Stimulated activated CD8-positive, alpha-beta memory T cell treated with anti-CD3 and anti-CD28 coated beads, Interleukin-7, amount 100 ng/mL, for 4 hours (primary cell): ENCODE measurements at regions not wholly inside any gene's neighbourhood (a gene's known extent, or its start where the extent isn't known, plus 50 kb on each side); places are given as distances from the start of the nearest gene placed in this dataset.

Experiments
- DNase-seq, 2 donors: peaks; one replicate each; pipeline ENCODE4 v3.0.0-alpha.2; 2020; ENCODE audit warnings: low read depth in 2 of 2

DNA sequence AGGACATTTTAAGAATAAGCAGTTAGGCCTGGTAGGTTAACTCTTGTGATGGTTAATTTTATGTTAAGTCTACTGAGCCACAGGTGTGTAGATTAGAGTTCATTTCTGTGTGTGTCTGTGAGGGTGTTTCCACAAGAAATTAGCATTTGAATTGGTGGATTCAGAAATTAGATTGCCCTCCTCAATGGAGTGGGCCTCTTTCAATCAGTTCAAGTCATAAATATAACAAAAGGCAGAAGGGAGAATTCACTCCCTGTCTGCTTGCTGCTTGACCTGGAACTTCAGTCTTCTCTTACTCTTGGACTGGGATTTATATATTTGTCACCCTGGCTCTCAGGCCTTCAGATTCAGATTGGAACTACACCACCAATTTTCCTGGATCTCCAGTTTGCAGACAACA, 55.3 kb upstream of the POM121L12 start:
- no peak for DNase-seq

DNA sequence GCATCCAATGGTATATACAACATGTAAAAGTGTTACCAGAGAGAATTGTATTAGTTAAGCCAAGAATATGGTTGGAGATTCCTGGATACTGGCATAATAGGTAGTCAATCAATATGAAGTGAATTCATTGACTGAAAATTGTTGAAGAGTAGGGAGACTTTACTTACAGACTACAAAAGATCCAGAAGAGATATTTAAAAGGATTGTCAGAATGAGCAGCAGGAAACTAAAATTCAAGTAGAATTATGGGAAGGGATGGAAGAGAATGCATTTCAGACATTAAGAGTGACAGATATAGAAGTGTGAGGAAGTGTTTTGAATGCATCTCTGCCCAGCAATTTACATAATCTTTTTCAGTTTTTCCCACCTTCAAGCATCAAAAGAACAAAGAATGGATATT, 62.3 kb upstream of the POM121L12 start:
- DNase-seq, result no peak

DNA sequence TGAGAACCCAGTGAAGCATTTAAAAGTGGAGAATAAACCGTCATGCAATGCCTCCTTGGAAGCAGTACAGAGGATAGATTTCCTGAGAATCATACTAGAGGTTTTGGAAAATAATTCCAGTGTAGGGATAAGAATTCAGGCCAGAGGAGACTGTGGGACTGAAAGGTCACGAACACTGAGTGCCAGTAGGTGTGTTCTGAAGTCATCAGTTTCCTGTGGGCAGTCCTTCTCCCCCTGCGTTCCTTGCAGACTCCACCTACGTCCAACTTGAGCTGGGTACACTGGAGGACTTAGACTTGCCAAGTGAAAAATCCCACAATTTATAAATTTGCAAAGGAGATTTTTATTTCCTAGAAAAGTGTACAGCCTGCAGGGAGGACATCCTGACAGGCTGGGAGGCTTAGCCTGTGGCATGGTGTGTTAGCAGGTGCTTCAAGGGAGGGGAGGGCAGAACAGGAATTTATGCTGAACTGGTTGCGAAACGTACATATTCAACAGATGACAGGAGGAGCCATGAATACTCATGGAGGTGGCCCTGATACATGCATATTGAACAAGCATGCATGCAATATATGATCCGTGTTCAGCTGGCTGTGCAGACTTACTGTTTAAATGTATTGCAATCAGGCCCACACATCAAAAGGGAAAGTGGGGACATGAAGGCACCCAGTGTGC, 72.9 kb upstream of the POM121L12 start:
- DNase-seq, result no peak

DNA sequence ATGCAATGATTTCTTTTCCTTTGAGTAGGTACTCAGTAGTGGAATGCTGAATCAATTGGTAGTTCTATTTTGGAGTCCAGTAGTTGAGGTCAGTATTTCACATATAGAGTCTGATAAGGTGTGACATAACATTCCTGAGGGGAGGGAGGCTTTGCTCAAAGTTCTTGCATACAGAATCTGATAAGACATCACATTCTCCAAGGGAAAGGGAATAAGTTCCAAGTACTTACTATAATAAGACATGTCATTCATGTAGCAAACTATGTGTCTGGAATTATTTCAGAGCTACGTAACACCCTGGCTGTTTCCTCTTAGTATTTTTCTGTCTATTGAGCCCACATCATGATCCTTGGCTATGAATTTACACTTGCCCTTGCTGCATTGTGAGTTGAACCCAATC, 74.3 kb upstream of the POM121L12 start:
- DNase-seq, result no peak

DNA sequence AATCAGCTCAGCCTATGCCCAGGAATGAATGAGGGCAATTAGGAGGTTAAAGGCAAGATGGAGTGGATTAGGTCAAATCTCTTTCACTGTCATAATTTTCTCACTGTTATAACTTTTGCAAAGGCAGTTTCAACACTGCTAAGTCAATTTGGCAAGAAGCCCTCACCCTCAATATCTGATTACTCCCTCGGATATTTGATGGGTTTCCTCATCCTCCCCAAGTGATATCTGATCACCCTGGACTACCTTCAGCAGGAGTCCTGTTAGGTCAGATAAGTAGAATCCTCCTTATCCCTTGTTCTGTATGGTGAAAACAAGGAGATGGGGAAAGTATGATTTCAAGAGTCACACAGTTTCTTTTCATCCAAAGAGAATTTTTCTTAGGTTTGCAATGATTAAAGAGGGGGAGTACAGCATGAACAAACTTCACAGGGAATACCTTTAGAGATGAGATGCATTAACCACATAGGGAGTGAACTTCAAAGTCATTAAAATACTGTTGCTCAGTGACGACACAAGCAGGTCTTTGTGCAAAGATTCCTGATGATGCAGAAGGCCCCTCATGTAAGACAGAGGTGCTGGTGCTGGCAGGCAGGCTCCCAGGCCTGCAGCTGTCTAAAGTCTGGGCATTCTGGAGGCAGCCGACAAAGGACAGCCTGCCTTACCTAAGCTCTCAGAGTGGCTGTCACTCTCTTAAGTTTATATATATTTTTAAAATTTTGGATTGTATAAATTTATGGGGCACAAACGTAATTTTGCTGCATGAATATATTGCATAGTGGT, 75.4 kb upstream of the POM121L12 start:
- no peak for DNase-seq

DNA sequence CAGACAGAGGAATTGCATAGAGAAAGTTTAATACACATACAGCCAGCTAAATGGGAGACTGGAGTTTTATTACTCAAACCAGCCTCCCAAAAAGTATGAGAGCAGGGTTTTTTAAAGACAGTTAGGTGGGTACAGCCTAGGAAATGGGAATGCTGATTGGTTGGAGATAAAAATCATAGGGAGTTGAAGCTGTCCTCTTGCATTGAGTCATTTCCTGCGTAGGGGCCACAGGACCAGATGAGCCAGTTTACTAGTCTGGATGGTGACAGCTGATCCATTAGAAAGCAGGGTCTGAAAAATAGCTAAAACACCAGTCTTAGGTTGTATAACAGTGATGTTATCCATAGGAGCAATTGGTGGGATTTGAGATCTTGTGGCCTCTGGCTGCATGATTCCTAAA, 76.1 kb upstream of the POM121L12 start:
- no peak for DNase-seq

DNA sequence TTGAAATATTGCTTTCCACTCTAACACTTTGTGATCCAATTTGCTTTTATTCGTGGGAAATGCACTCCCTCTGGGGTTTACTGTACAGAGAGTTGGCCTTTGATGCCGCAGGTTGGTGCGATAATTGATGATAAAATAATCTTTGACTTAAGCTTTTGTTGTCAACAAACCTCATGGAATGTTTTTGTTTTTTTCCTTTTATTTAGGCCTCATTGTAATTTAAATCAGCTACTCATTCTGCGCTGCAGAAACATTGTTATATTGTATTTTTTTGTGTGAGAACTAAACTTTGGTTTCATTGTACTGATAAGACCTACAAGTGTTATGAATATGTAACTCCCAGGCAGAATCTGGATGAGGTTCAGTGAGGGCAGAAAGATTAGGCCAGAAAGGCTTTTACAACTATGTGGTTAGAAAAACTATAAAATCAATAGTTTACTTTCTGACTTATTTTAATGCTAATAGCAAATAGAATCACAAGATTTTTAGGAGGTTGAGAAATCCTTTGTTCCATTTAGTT, 76.8 kb upstream of the POM121L12 start:
- DNase-seq, result no peak

DNA sequence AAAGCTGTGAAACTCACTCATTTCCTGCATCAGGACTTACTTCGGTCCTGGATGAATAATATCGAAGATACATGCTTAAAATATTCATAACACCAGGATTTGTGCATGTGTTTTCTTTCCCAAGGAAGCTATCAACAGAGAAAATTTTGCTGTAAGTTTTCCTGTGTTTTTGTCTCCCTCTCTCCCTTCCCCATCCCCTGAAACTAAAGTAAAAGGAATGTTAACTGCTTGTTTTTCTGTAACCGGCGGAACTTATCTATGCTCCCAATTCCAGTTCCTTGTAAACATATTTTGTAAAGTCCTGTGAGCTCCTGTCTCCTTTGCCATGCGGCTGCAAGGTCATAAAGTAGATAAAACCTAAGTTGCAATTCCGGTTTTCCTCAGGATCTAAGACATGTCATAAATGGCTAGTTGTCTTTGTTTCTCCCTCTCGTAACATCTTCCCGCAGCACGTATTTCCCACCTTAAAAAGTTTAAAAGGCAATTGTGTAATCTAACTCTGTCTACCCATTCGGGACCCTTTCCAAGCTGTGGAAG, 79.0 kb upstream of the POM121L12 start:
- no peak for DNase-seq

DNA sequence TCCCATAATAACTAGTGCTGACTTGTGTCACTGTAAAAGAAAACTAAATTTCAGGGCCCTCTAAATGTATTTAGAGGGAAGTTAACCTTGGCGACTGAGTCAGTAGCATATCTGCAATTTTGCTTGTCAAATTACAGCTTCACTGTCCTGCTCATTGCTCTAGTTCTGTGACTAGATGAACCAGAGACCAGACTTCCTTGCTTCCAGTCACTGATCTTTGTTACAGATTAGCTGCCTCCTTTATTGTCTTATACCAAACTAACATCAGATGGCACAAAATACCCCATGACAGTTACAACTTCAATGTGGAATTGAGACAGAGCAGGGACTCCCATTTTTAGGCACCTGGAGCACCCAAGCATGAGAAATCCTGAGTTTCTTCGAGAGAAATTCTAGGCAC, 79.9 kb upstream of the POM121L12 start:
- DNase-seq, result no peak

DNA sequence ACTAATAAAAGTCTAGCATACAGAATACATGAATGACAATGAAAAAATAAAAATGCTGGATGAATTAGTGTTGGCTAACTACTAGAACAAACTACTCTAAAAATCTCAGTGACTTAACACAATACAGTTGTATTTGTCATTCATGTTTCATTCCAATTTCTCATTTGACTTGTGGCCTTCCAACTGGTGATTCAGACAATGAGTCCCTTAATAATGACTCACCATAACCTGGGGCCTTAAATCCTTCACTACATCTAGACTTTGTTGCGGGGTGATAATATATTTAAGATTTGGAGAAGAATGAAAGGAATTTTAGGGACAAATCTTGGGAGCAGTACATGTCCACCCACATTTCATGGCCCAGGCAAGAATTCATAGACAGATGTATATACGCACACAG, 90.5 kb upstream of the POM121L12 start:
- DNase-seq, result no peak

DNA sequence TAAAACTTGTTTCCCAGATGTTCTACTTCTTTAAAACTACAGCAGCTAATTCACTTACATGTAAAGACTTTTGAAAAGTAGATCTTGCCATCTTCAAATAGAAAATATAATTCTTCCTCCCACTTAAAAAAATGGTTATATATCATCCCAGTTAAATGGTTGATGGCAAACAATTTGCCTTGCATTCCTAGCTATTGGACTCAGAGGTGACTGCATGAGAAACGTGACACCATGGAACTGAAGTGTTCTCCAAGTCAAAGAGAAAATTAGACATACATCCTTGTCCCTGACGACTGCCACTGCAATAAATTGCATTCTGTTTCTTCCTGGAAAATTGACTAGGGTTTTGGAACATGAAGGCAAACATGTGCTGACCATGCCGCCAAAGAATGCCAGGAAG, 95.0 kb upstream of the POM121L12 start:
- no peak for DNase-seq

DNA sequence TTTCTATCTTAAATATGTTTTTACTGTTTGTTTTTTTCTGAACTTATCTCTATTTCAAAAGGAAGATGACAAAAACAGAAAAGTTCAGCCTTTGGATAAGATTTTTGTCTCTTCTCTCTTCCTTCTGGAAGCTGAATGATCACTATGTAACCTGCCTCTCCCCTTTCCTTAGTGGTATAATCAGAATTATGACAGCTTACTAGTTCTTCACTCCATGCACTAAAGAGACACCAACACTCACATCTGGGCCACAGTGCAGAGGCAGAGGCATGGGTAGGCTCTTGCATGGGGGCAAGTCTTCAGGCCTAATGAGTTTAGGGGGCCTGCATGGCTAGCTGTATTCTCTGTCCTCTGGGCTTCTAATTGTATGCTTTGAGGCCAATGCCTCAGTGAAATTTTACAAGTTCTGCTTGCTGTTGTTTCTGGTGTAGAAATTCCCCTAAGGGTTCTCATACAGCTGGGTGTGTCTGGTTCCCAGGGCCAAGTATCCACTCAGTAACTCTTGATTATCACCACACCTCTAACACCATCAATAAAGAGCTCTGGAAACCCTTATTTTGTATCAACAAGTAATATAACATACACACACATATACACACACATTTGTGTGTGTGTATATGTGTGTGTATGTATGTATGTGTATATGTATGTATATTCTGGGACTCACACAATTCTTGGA, 96.8 kb upstream of the POM121L12 start:
- DNase-seq, result no peak

DNA sequence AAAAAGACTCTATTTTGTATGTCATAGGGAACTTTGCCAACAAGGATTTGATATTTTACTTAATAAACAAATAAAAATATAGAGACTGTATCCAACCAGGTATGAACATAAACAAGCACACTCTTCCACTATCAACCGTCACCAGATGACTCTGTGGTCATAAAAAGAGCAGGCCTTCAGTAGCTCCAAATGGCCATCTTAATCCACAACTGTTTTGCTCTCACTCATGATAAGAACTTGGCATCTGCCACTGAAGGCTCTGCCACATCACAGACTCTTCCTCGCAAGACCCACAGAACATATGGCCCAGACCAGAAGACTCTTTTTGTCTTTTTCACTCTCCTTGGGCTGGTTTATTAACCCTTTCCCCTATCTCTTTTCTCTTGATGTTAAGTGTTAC, 98.7 kb upstream of the POM121L12 start:
- DNase-seq, result no peak

DNA sequence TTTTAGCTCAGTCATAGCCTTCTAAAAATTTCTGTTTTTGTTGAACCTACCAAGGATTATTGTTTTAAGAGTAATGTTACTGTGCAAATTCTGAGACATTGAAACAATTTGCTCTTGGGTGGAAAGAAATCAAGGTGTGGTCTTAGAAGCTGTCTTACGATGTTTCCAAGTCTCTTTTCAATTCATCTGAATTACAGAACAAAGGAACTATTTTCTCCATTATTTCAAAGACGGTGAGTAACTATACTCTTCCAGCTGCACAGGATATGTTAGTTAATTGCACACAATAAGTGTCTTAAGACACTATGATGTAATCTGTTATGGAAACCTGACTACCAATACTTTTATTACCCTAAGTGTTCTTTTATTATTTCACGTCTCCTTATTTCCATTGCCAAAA, 106.8 kb upstream of the POM121L12 start:
- DNase-seq, result no peak

DNA sequence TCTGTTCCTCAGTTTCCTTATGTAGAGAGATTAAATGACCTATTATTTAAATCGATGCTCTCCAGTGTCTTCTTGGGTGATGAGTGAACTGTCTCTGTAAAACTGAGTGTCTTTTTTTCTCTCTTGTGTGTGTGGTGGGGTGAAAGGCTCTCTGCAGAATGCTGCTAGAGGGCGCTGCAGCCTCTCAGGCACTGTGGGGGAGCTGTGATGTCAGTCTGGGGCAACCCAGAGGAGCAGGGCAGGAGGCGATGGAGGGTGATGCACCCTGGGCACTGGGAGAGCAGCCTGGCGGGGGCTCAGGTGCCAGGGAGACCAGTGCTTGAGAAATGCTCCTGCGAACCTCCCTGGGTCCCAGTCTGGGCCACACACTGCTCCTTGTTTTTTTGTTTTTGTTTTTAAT, 110.1 kb upstream of the POM121L12 start:
- DNase-seq, result no peak

DNA sequence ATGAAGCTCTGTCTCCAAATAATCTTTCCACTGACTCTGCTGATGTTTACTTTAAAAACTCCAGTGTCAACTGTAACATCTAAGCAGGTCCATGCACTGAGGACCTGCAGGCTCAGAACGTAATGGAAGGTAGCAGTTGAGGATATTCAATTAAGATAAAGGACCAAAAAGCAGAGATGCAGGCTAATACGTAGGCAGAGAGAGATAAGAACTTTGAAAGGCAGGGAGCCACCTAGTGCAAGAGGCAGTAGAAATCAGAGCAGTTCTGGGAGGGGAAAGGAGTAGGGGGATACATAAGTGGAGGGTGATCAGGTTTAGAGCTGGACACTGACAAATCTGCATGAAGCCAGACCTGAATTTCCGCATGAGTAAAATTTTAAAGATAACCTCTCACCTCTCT, 114.5 kb upstream of the POM121L12 start:
- DNase-seq, result no peak

DNA sequence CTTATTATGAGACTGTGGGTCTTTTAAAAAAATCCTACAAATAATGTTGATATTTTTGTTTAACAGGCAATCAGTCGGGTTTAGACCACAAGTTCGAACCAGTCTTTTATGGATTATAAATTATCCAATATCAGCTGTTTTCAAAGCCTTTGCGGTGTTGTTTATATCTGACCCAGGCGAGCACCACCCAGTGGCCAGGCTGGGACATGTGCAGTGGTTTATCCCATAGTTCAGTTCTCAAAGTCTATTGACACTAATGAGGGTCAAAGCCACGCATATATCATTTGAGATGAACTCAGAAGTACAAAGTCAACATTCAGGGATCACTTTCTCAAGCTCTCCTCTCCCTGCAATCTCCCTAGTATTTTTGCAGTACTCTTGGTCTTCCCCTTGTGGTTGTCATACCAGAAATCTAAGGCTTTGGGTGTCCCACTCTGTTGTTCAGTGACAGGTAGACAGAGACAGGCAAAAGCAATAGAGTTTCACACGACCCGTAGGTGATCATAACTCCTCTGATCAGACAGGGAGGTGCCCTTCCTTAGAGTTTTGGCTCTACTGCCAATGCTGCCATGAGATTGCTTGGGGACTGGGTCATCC, 117.4 kb upstream of the POM121L12 start:
- no peak for DNase-seq

DNA sequence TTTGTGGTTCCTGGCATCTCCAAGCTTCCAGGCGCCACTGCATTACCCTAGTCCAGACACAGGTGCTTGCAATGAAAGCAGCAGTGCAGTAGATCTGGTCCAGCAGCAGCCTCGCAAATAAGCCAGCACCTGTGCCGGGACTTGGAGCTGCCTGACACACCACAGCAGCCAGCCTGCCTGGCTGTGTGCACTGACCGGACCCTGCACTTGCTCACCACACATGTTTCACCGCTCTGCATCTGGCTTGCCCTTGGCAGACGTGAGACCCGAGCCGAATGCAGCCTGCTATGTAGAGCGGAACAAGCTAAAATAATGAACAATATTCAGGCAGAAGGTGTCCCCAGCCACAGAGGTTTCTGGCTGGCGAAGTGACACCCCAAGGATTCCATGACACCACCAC, 123.6 kb upstream of the POM121L12 start:
- no peak for DNase-seq

DNA sequence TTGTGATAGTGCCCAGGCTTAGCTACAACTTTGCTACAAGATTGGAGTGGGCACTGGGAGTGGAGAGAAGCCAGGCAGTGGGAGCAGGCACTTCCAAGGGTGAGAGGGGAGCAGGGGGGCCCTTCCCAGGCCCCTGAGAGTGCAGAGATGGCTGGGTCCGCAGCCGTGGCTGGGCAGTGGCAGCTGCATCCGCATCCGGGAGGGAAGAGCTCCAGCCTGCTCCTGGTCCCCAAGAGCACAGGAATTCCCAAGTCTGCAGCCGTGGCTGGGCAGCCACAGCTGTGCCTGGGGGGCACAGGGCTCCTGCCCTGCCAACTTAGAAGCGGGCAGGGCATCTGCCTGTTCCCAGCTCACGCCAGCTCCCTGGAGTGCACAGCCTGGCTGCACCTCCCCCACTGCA, 124.1 kb upstream of the POM121L12 start:
- DNase-seq, result no peak

DNA sequence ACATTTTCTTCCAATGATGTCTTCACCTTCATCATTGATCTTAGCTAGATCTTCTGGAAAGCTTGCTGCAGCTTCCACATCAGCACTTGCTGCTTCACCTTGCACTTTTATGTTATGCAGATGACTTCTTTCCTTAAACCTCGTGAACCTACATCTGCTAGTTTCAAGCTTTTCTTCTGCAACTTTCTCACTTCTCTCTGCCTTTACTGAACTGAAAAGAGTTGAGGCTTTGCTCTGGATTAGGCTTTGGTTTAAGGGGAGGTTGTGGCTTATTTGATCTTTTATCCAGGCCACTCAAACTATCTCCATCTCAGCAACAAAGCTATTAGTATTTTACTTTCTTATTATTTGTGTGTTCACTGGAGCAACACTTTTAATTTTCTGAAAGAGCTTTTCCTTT, 125.5 kb upstream of the POM121L12 start:
- no peak for DNase-seq

DNA sequence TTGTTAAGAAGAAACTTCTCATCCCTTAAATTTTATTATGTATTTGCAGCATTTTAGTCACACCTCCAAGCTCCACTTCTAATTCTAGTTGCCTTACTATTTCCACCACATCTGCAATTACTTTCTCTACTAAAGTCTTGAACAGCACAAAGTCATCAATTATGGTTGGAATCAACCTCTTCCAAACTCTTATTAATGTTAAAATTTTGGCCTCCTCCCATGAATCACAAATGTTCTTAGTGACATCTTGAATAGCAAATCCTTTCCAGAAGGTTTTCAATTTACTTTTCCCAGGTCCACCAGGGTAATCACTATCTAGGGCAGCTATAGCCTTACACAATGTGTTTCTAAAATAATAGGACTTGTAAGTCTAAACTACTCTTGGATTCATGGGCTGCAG, 126.3 kb upstream of the POM121L12 start:
- no peak for DNase-seq

DNA sequence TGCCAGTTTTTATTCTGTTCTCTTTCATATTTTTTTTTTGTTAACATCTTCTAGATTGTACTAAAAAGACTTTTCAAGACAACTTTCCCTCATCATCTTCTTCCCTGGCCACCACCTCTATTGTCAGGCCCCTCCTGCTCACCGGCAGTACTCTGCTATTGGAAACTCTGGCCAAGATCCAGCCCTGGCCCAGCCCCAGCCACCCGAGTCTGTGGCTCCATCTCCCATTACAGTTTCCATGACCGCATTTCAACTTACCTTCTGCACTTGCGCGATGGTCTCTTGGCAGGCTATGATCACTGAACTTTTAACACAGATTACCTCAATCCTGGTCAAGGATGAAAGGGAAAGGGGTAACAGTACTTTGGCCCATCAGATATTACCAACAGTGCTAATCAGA, 137.7 kb upstream of the POM121L12 start:
- DNase-seq, result no peak
